HEK293T (cell line): ENCODE measurements at regions not wholly inside any gene's neighbourhood (a gene's known extent, or its start where the extent isn't known, plus 50 kb on each side); places are given as distances from the start of the nearest gene placed in this dataset.

Source experiments
- ARNT ChIP-seq: fragments of 450-650 bp; IDR thresholded peaks from 2 replicates; pipeline ENCODE4 v1.6.1; 2017; ENCODE audit warnings: mild to moderate bottlenecking
- BHLHE40 ChIP-seq: fragments of 450-650 bp; IDR thresholded peaks from 2 replicates; pipeline ENCODE4 v1.6.1; 2016; ENCODE audit warnings: mild to moderate bottlenecking, moderate library complexity, borderline replicate concordance
- CTBP1 ChIP-seq: fragments of 450-650 bp; IDR thresholded peaks from 2 replicates; pipeline ENCODE4 v1.6.1; 2016; ENCODE audit warnings: borderline replicate concordance
- SP1 ChIP-seq: fragments of 450-650 bp; IDR thresholded peaks from 2 replicates; pipeline ENCODE4 v1.6.1; 2017
- SUZ12 ChIP-seq: fragments of 450-650 bp; IDR thresholded peaks from 2 replicates; pipeline ENCODE4 v1.6.1; 2016; ENCODE audit warnings: mild to moderate bottlenecking
- TARDBP ChIP-seq: fragments of 450-650 bp; IDR thresholded peaks from 2 replicates; pipeline ENCODE4 v1.6.1; 2016
- ZNF384 ChIP-seq: fragments of 450-650 bp; IDR thresholded peaks from 2 replicates; pipeline ENCODE4 v1.6.1; 2016
- TF ChIP-seq, protein P1 (sequence below): fragments of 450-650 bp; IDR thresholded peaks from 2 replicates; pipeline ENCODE4 v1.6.1; 2016

DNA sequence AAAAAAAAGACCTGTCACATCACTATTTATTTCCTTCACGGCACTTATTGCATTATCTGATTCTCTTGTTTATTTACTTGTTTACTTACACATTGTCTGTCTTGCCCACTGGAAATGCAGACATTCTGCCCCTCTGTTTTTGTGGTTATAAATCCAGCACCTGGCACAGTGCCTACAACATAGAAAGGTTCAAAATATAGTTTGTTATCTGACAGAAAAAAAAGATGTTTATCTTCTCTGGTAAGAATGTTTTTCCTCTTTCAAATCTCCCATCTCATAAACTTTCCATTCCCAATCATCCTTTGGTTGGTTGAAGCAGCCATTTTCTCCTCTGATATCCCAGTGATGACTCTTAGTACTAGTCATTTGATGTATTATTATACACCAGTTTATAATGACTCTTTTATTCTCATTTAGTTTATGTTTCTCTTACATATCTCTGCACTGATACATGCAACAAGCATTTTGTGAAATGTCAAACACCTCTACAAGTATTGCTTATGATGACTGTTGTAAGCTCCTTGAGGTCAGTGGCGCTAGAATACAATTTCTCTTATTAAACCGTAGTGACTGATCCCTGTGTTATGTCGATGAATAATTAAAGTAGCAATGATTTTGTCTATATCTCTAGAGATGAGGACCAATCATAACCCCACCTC is 398.4 kb upstream of the TBL1XR1 start:
- TF ChIP-seq BHLHE40 (no peak), ZNF384 (no peak), TARDBP (no peak), SUZ12 (no peak), ARNT (no peak), SP1 (no peak), CTBP1 (no peak)
- TF ChIP-seq, protein P1, sequence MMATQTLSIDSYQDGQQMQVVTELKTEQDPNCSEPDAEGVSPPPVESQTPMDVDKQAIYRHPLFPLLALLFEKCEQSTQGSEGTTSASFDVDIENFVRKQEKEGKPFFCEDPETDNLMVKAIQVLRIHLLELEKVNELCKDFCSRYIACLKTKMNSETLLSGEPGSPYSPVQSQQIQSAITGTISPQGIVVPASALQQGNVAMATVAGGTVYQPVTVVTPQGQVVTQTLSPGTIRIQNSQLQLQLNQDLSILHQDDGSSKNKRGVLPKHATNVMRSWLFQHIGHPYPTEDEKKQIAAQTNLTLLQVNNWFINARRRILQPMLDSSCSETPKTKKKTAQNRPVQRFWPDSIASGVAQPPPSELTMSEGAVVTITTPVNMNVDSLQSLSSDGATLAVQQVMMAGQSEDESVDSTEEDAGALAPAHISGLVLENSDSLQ = no peak
